Thoracic aorta (tissue), 2 donors: ENCODE measurements at regions not wholly inside any gene's neighbourhood (a gene's known extent, or its start where the extent isn't known, plus 50 kb on each side); places are given as distances from the start of the nearest gene placed in this dataset.

Experiments used
- ATAC-seq: fragments of 150-250 bp; one replicate; pipeline ENCODE4 v1.8.0; 2017; ENCODE audit warnings: low read depth; ENCODE audit not compliant: insufficient number of reproducible peaks, low FRiP score
- DNase-seq: peaks from one replicate; pipeline ENCODE4 v3.0.0-alpha.2; 2020; ENCODE audit warnings: low spot score
- H3K27ac ChIP-seq, 2 donors: fragments of 200-600 bp; sonication (generic); 1 replicate in 1 of 2; 2 replicates in 1 of 2; pipeline ENCODE4 v1.5.1; 2016; ENCODE audit warnings: mild to moderate bottlenecking in 2 of 2, moderate library complexity in 2 of 2
- H3K27me3 ChIP-seq: fragments of 200-600 bp; sonication (generic); replicated peaks from 2 replicates; pipeline ENCODE4 v1.6.0; 2016; ENCODE audit warnings: mild to moderate bottlenecking; ENCODE audit not compliant: insufficient read depth
- H3K36me3 ChIP-seq: fragments of 200-600 bp; sonication (generic); one replicate; pipeline ENCODE4 v1.5.1; 2016
- H3K4me1 ChIP-seq, 2 donors: fragments of 200-600 bp; sonication (generic); 1 replicate in 1 of 2; 2 replicates in 1 of 2; pipeline versions ENCODE4 v1.5.1 to v1.6.0; 2016; ENCODE audit warnings: low read depth in 2 of 2, mild to moderate bottlenecking in 1 of 2; ENCODE audit not compliant: control insufficient read depth in 1 of 2
- H3K4me3 ChIP-seq: fragments of 200-600 bp; sonication (generic); 2 replicates; pipeline ENCODE4 v1.5.1; 2016; ENCODE audit warnings: mild to moderate bottlenecking
- H3K9me3 ChIP-seq: fragments of 200-600 bp; sonication (generic); 2 replicates; pipeline ENCODE4 v1.5.1; 2016
- CTCF ChIP-seq: fragments of 200-600 bp; sonication (generic); IDR thresholded peaks from one replicate; pipeline ENCODE4 v1.5.1; 2019; ENCODE audit warnings: antibody characterized with exemption

GRCh38 chr5:7040111-7040510, 326.9 kb downstream of the TENT4A start:
- Histone ChIP-seq H3K36me3 (no peaks in the 10 kb centered on the region), H3K4me3 (no peak overlapping the region), H3K9me3 (no peaks in the 10 kb centered on the region), H3K27ac (no peak overlapping the region), H3K4me1 (no peaks in the 10 kb centered on the region), H3K27me3 (no peaks in the 10 kb centered on the region)
- no peak for TF ChIP-seq CTCF
- ATAC-seq (no peak), DNase-seq (no peak)

GRCh38 chr5:7043797-7044196, 330.6 kb downstream of the TENT4A start:
- no peaks in the 10 kb centered on the region for H3K9me3 ChIP-seq
- no peaks in the 10 kb centered on the region for H3K27me3 ChIP-seq
- H3K4me1 ChIP-seq, result no peaks in the 10 kb centered on the region
- H3K27ac ChIP-seq, result no peak overlapping the region
- H3K36me3 ChIP-seq, result no peaks in the 10 kb centered on the region
- ATAC-seq, result no peak
- no peak overlapping the region for H3K4me3 ChIP-seq
- TF ChIP-seq CTCF, result no peak
- DNase-seq, result no peak

GRCh38 chr5:7047511-7048261, 334.5 kb downstream of the TENT4A start:
- H3K4me3 ChIP-seq, result no peak overlapping the region

GRCh38 chr5:7050986-7051385, 337.8 kb downstream of the TENT4A start:
- DNase-seq (no peak), ATAC-seq (no peak)
- Histone ChIP-seq H3K4me1 (no peaks in the 10 kb centered on the region), H3K36me3 (no peaks in the 10 kb centered on the region), H3K4me3 (no peak overlapping the region), H3K27me3 (no peaks in the 10 kb centered on the region), H3K27ac (no peak overlapping the region), H3K9me3 (no peaks in the 10 kb centered on the region)
- no peak for TF ChIP-seq CTCF

More at GRCh38 chr5:7047511-7048261, 334.5 kb downstream of the TENT4A start:
- no peak for ATAC-seq
- no peak for DNase-seq
- Histone ChIP-seq H3K27ac (no peak overlapping the region), H3K27me3 (no peaks in the 10 kb centered on the region), H3K4me1 (no peaks in the 10 kb centered on the region), H3K36me3 (no peaks in the 10 kb centered on the region), H3K9me3 (no peaks in the 10 kb centered on the region)
- TF ChIP-seq CTCF, result no peak

- Histone ChIP-seq H3K27me3 (no peaks in the 10 kb centered on the region), H3K4me3 (no peak overlapping the region), H3K4me1 (no peaks in the 10 kb centered on the region), H3K36me3 (no peaks in the 10 kb centered on the region), H3K9me3 (no peaks in the 10 kb centered on the region), H3K27ac (no peak overlapping the region)
- ATAC-seq, result no peak
- DNase-seq, result no peak
- no peak for TF ChIP-seq CTCF
Measured at GRCh38 chr5:7053125-7053524, 339.9 kb downstream of the TENT4A start.
